ENCODE measurements at regions not wholly inside any gene's neighbourhood (a gene's known extent, or its start where the extent isn't known, plus 50 kb on each side); places are given as distances from the start of the nearest gene placed in this dataset.
A peak's percentile ranks its signal among the peaks of the same experiment; 100 is the strongest.

DNA sequence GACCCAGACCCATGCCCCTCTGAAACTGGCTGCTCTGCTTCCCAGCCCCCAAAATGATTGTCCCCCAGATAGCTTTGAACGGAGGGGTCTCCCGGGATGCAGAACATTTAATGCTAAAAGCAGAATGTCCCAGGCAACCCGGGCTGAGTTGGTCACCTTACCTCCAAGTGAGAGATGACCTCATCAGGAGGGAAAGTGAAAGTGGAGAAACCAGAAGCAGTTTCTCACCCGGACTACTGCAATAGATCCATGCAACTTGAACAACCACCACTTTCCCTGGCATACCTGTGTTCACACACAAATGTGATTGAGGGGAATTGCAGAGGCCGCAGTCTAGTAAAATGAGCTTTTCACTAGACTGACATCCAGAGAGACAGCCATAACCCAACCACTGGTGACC lies 75.3 kb upstream of the NPAS2 start:
- H3K9me3 Mint-ChIP-seq (ENCODE audit: unreplicated experiment), result peaks cover 2% of the 10 kb centered on the region
- no peaks in the 10 kb centered on the region for H3K27me3 Mint-ChIP-seq (ENCODE audit: unreplicated experiment)
- H3K36me3 Mint-ChIP-seq (ENCODE audit: unreplicated experiment), result no peaks in the 10 kb centered on the region
- TF ChIP-seq, protein P1, sequence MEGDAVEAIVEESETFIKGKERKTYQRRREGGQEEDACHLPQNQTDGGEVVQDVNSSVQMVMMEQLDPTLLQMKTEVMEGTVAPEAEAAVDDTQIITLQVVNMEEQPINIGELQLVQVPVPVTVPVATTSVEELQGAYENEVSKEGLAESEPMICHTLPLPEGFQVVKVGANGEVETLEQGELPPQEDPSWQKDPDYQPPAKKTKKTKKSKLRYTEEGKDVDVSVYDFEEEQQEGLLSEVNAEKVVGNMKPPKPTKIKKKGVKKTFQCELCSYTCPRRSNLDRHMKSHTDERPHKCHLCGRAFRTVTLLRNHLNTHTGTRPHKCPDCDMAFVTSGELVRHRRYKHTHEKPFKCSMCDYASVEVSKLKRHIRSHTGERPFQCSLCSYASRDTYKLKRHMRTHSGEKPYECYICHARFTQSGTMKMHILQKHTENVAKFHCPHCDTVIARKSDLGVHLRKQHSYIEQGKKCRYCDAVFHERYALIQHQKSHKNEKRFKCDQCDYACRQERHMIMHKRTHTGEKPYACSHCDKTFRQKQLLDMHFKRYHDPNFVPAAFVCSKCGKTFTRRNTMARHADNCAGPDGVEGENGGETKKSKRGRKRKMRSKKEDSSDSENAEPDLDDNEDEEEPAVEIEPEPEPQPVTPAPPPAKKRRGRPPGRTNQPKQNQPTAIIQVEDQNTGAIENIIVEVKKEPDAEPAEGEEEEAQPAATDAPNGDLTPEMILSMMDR (IDR thresholded peaks at IDR 0.05), result no peak
- peak overlapping the region; percentile 64 for H3K27ac Mint-ChIP-seq (ENCODE audit: unreplicated experiment)
- DNase-seq (ENCODE audit: extremely low spot score, unreplicated experiment), result no peak
- no peak overlapping the region for H3K4me3 Mint-ChIP-seq (ENCODE audit: unreplicated experiment)
- peaks cover 38% of the 10 kb centered on the region for H3K4me1 Mint-ChIP-seq (ENCODE audit: unreplicated experiment)

DNA sequence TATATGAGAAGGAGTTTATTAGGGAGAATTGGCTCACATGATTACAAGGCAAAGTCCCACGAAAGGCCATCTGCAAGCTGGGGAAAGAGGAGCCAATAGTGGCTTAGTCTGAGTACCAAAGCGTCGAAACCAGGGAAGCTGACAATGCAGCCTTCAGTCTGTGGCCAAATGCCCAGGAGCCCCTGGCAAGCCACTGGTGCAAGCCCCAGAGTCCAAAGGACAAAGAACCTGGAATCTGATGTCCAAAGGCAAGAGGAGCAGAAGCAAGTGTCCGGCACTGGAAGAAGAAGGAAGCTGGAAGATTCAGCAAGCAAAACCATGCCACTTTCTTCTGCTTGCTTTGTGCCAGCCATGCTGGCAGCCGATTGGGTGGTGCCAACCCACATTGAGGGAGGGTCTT lies 74.3 kb upstream of the NPAS2 start:
- TF ChIP-seq, protein P1 (IDR thresholded peaks at IDR 0.05), result no peak
- no peaks in the 10 kb centered on the region for H3K36me3 Mint-ChIP-seq (ENCODE audit: unreplicated experiment)
- DNase-seq (ENCODE audit: extremely low spot score, unreplicated experiment), result no peak
- peaks cover 5% of the 10 kb centered on the region for H3K9me3 Mint-ChIP-seq (ENCODE audit: unreplicated experiment)
- H3K4me1 Mint-ChIP-seq (ENCODE audit: unreplicated experiment), result peaks cover 38% of the 10 kb centered on the region
- no peak overlapping the region for H3K4me3 Mint-ChIP-seq (ENCODE audit: unreplicated experiment)
- H3K27me3 Mint-ChIP-seq (ENCODE audit: unreplicated experiment), result no peaks in the 10 kb centered on the region
- H3K27ac Mint-ChIP-seq (ENCODE audit: unreplicated experiment), result no peak overlapping the region

DNA sequence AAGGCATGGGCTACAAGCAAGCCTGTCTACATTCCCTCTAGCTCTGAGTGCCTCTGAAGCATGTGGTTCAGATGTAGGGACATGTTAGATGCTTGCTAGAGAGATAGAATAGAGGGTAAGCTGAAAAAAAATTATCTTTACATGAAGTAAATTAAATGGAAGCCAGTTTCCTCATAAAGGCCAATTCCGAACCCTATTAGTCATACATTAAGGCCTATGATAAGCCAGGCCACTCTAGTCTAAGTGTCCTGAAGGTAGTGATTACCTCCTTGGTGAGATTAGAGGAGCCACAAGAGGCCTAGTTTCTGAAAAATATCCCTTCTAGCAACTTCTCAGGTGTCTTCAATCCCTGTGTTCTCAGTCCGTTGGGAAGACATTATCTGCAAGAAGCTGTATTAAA lies 72.4 kb upstream of the NPAS2 start:
- no peak for DNase-seq (ENCODE audit: extremely low spot score, unreplicated experiment)

DNA sequence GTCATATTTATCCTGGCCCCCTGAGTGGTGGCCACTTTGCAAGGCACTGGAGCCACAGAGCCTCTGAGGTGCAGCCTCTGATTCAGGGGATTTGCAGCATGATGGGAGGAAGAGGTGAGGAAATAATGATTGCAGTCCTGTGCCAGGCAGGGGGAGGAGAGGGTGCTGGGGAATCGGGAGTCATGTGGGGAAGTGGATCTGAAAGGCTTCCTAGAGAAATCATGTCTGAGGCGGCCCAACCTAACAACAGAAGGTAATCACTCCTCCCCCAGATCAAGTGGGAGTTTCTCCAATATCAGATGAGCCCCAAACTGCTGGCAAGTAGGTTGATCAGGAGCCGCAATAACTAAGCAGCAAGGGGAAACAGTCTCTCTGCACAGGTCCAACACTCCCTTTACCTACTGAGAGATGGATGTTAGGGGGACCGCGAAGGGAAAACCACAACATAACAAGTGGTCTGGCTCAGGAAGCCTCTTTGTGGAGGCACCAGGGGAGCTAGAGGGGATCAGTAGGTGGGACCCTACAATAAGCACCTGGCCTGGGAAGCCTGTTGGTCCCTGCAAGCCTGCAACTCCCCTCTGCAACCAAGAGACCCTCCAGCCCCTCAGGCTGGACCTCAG lies 71.8 kb upstream of the NPAS2 start:
- Mint-ChIP-seq H3K4me1 (ENCODE audit: unreplicated experiment) (peaks cover 30% of the 10 kb centered on the region), H3K9me3 (ENCODE audit: unreplicated experiment) (peaks cover 5% of the 10 kb centered on the region), H3K36me3 (ENCODE audit: unreplicated experiment) (no peaks in the 10 kb centered on the region), H3K4me3 (ENCODE audit: unreplicated experiment) (no peak overlapping the region), H3K27ac (ENCODE audit: unreplicated experiment) (no peak overlapping the region), H3K27me3 (ENCODE audit: unreplicated experiment) (no peaks in the 10 kb centered on the region)
- TF ChIP-seq, protein P1 (IDR thresholded peaks at IDR 0.05), result no peak
- DNase-seq (ENCODE audit: extremely low spot score, unreplicated experiment), result no peak

More for the DNA sequence above, 72.4 kb upstream of the NPAS2 start:
- H3K36me3 Mint-ChIP-seq (ENCODE audit: unreplicated experiment), result no peaks in the 10 kb centered on the region
- H3K4me3 Mint-ChIP-seq (ENCODE audit: unreplicated experiment), result no peak overlapping the region
- H3K27me3 Mint-ChIP-seq (ENCODE audit: unreplicated experiment), result no peaks in the 10 kb centered on the region
- no peak overlapping the region for H3K27ac Mint-ChIP-seq (ENCODE audit: unreplicated experiment)
- peaks cover 5% of the 10 kb centered on the region for H3K9me3 Mint-ChIP-seq (ENCODE audit: unreplicated experiment)
- H3K4me1 Mint-ChIP-seq (ENCODE audit: unreplicated experiment), result peaks cover 31% of the 10 kb centered on the region
- TF ChIP-seq, protein P1 (IDR thresholded peaks at IDR 0.05), result no peak

DNA sequence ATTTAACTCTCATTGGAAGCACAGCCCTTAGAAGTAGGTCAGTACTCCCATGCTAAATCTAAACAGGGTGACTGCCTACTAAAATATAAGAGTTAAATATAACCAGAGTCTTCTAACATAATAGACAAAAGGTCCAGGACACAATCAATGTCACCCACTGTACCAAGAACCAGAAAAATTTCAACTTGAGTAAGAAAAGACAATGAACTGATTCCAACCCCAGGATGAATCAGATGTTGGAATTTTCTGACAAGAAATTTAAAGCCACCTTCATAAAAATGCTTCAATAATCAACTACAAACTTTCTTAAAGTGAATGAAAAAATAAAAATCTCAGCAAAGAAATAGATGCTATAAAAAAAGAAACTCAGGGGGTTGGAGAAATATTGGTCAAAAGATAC lies 71.3 kb upstream of the NPAS2 start:
- Mint-ChIP-seq H3K4me1 (ENCODE audit: unreplicated experiment) (peaks cover 27% of the 10 kb centered on the region), H3K36me3 (ENCODE audit: unreplicated experiment) (no peaks in the 10 kb centered on the region), H3K27me3 (ENCODE audit: unreplicated experiment) (no peaks in the 10 kb centered on the region), H3K4me3 (ENCODE audit: unreplicated experiment) (no peak overlapping the region), H3K27ac (ENCODE audit: unreplicated experiment) (no peak overlapping the region), H3K9me3 (ENCODE audit: unreplicated experiment) (peaks cover 5% of the 10 kb centered on the region)
- DNase-seq (ENCODE audit: extremely low spot score, unreplicated experiment), result no peak
- TF ChIP-seq, protein P1 (IDR thresholded peaks at IDR 0.05), result no peak

Data from osteocyte (in vitro differentiated cells).